Tibial artery (tissue), 4 donors: ENCODE measurements at regions not wholly inside any gene's neighbourhood (a gene's known extent, or its start where the extent isn't known, plus 50 kb on each side); places are given as distances from the start of the nearest gene placed in this dataset.

Experiments used
- DNase-seq, 2 donors: peaks; one replicate each; pipeline ENCODE4 v3.0.0-alpha.2; 2019
- H3K27ac ChIP-seq, 2 donors: fragments of 200-600 bp; sonication (generic) in 1 of 2; 1 replicate in 1 of 2; 2 replicates in 1 of 2; pipeline ENCODE4 v1.5.1; 2018 to 2019; ENCODE audit warnings: mild to moderate bottlenecking in 1 of 2
- H3K27me3 ChIP-seq, 2 donors: fragments of 200-600 bp; sonication (generic) in 1 of 2; one replicate each; pipeline versions ENCODE4 v1.5.1 to v1.6.0; 2016 to 2019
- H3K36me3 ChIP-seq, 3 donors: fragments of 200-600 bp; sonication (generic) in 2 of 3; one replicate each; pipeline ENCODE4 v1.5.1; 2016 to 2019; ENCODE audit warnings: mild to moderate bottlenecking in 2 of 3
- H3K4me1 ChIP-seq, 4 donors: fragments of 200-600 bp; sonication (generic) in 2 of 4; 1 replicate in 3 of 4; 2 replicates in 1 of 4; pipeline ENCODE4 v1.5.1; 2016 to 2019
- H3K4me3 ChIP-seq, 2 donors: fragments of 200-600 bp; sonication (generic) in 1 of 2; 1 replicate in 1 of 2; 2 replicates in 1 of 2; pipeline ENCODE4 v1.5.1; 2018 to 2019; ENCODE audit warnings: mild to moderate bottlenecking in 2 of 2
- H3K9me3 ChIP-seq, 3 donors: fragments of 200-600 bp; sonication (generic) in 1 of 3; one replicate each; pipeline ENCODE4 v1.5.1; 2016 to 2019
- CTCF ChIP-seq, 2 experiments: fragments of 200-600 bp in 1 of 2; fragments of 450-650 bp in 1 of 2; IDR thresholded peaks; one replicate each; pipeline ENCODE4 v1.5.1; 2017 to 2019; ENCODE audit warnings: antibody characterized with exemption in 2 of 2, mild to moderate bottlenecking in 1 of 2, moderate library complexity in 1 of 2
- intact Hi-C: fragments of 100-400 bp; cut with DNase I; formaldehyde crosslinking; loops from one replicate; pipeline ENCODE4 v1.15.0; 2023; ENCODE audit warnings: low total_unique reads

GRCh38 chr7:54069843-54070242 lies 472.3 kb upstream of the VSTM2A start:
- H3K9me3 ChIP-seq, result no peaks in the 10 kb centered on the region
- no peaks in the 10 kb centered on the region for H3K36me3 ChIP-seq
- DNase-seq, result no peak
- no peak for TF ChIP-seq CTCF (IDR thresholded peaks at IDR 0.05)
- no peaks in the 10 kb centered on the region for H3K27me3 ChIP-seq
- no peak overlapping the region for H3K4me3 ChIP-seq
- H3K27ac ChIP-seq, result no peak overlapping the region
- intact Hi-C loops, result no loop called here
- H3K4me1 ChIP-seq, result no peaks in the 10 kb centered on the region

- H3K4me1 ChIP-seq, result no peaks in the 10 kb centered on the region
- TF ChIP-seq CTCF (IDR thresholded peaks at IDR 0.05), result no peak
- H3K27ac ChIP-seq, result no peak overlapping the region
- no peaks in the 10 kb centered on the region for H3K36me3 ChIP-seq
- DNase-seq, result no peak
- no peak overlapping the region for H3K4me3 ChIP-seq
- intact Hi-C loops, result no loop called here
- no peaks in the 10 kb centered on the region for H3K27me3 ChIP-seq
- H3K9me3 ChIP-seq, result no peaks in the 10 kb centered on the region
Measured at GRCh38 chr7:54072710-54073109, 469.5 kb upstream of the VSTM2A start.

GRCh38 chr7:54076616-54077015 lies 465.6 kb upstream of the VSTM2A start:
- H3K27me3 ChIP-seq, result no peaks in the 10 kb centered on the region
- no peak for DNase-seq
- no peak overlapping the region for H3K27ac ChIP-seq
- no peak overlapping the region for H3K4me3 ChIP-seq
- no peaks in the 10 kb centered on the region for H3K4me1 ChIP-seq
- intact Hi-C loops, result no loop called here
- no peaks in the 10 kb centered on the region for H3K36me3 ChIP-seq
- H3K9me3 ChIP-seq, result no peaks in the 10 kb centered on the region
- TF ChIP-seq CTCF (IDR thresholded peaks at IDR 0.05), result no peak

GRCh38 chr7:54080525-54080924 lies 461.6 kb upstream of the VSTM2A start:
- TF ChIP-seq CTCF (IDR thresholded peaks at IDR 0.05), result no peak
- no peak overlapping the region for H3K4me3 ChIP-seq
- H3K9me3 ChIP-seq, result no peaks in the 10 kb centered on the region
- intact Hi-C loops, result no loop called here
- no peaks in the 10 kb centered on the region for H3K4me1 ChIP-seq
- H3K27me3 ChIP-seq, result no peaks in the 10 kb centered on the region
- no peak for DNase-seq
- H3K27ac ChIP-seq, result no peak overlapping the region
- H3K36me3 ChIP-seq, result no peaks in the 10 kb centered on the region

- intact Hi-C loops, result no loop called here
- DNase-seq, result no peak
- no peak overlapping the region for H3K27ac ChIP-seq
- H3K4me1 ChIP-seq, result no peaks in the 10 kb centered on the region
- H3K27me3 ChIP-seq, result no peaks in the 10 kb centered on the region
- no peak for TF ChIP-seq CTCF (IDR thresholded peaks at IDR 0.05)
- H3K4me3 ChIP-seq, result no peak overlapping the region
- H3K9me3 ChIP-seq, result no peaks in the 10 kb centered on the region
- H3K36me3 ChIP-seq, result no peaks in the 10 kb centered on the region
Measured at GRCh38 chr7:54080971-54081370, 461.2 kb upstream of the VSTM2A start.

- intact Hi-C loops, result no loop called here
- DNase-seq, result no peak
- Histone ChIP-seq H3K9me3 (no peaks in the 10 kb centered on the region), H3K36me3 (no peaks in the 10 kb centered on the region), H3K27ac (no peak overlapping the region), H3K4me3 (no peak overlapping the region), H3K27me3 (no peaks in the 10 kb centered on the region), H3K4me1 (no peaks in the 10 kb centered on the region)
- TF ChIP-seq CTCF (IDR thresholded peaks at IDR 0.05), result no peak
Measured at GRCh38 chr7:54084340-54084739, 457.8 kb upstream of the VSTM2A start.
